ENCODE measurements at regions not wholly inside any gene's neighbourhood (a gene's known extent, or its start where the extent isn't known, plus 50 kb on each side); places are given as distances from the start of the nearest gene placed in this dataset.

DNA sequence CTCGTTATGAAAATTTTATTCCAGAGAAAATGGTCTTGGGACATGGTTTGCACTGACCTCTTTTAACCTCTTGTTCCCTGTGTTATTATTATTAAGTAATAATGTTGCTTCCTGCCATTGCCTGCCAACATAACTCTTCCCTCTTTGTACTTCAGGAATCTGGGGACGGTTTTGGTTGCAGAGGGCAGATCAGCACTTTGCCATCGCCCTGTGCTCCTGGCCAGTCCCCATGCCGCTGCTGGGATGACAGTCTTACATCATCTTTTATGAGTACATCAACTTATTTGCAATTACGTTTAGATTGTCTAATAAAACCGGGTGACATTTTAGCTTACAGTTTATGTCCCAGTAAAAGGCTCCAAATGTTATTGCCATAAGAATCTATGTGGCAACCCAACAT is 157.2 kb downstream of the CDH26 start:
- no peaks in the 10 kb centered on the region for H3K9me3 ChIP-seq (ENCODE audit: low read length)
- no peak overlapping the region for H3K27ac ChIP-seq (ENCODE audit: low read length)
- no peak overlapping the region for H2AFZ ChIP-seq (ENCODE audit: low read length)
- intact Hi-C loops (cut with micrococcal nuclease): no loop called here
- H3K9ac ChIP-seq (ENCODE audit: low read length): no peak overlapping the region
- ATAC-seq (no peak), DNase-seq (no peak)
- no peak overlapping the region for H3K4me3 ChIP-seq (ENCODE audit: low read length)
- no peaks in the 10 kb centered on the region for H3K36me3 ChIP-seq (ENCODE audit: low read depth, low read length)
- H3K79me2 ChIP-seq (ENCODE audit: low read length): no peaks in the 10 kb centered on the region
- H4K20me1 ChIP-seq (ENCODE audit: low read length): no peaks in the 10 kb centered on the region
- H3K27me3 ChIP-seq (ENCODE audit: low read length): peaks cover 82% of the 10 kb centered on the region
- no peaks in the 10 kb centered on the region for H3F3A ChIP-seq (ENCODE audit: low read length, unreplicated experiment)
- H3K4me1 ChIP-seq (ENCODE audit: insufficient read depth, low read length): no peaks in the 10 kb centered on the region
- H3K9me2 ChIP-seq (replicated peaks; ENCODE audit: low read length): no peaks in the 10 kb centered on the region
- no TSS peak for BruUV-seq (replicated peaks)
- TF ChIP-seq EZH2 (IDR thresholded peaks at IDR 0.05; ENCODE audit: low read length, unreplicated experiment) (no peak), EZH2phosphoT487 (IDR thresholded peaks at IDR 0.05; ENCODE audit: borderline replicate concordance, low read length) (no peak)
- TF ChIP-seq, protein P1, sequence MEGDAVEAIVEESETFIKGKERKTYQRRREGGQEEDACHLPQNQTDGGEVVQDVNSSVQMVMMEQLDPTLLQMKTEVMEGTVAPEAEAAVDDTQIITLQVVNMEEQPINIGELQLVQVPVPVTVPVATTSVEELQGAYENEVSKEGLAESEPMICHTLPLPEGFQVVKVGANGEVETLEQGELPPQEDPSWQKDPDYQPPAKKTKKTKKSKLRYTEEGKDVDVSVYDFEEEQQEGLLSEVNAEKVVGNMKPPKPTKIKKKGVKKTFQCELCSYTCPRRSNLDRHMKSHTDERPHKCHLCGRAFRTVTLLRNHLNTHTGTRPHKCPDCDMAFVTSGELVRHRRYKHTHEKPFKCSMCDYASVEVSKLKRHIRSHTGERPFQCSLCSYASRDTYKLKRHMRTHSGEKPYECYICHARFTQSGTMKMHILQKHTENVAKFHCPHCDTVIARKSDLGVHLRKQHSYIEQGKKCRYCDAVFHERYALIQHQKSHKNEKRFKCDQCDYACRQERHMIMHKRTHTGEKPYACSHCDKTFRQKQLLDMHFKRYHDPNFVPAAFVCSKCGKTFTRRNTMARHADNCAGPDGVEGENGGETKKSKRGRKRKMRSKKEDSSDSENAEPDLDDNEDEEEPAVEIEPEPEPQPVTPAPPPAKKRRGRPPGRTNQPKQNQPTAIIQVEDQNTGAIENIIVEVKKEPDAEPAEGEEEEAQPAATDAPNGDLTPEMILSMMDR (conservative IDR thresholded peaks at IDR 0.05; ENCODE audit: low read depth, low read length): no peak
- CTCF ChIA-PET: no interaction called here
- POLR2A ChIA-PET (ENCODE audit: unreplicated experiment): no interaction called here
- H3K4me2 ChIP-seq (ENCODE audit: low read length): no peak overlapping the region

DNA sequence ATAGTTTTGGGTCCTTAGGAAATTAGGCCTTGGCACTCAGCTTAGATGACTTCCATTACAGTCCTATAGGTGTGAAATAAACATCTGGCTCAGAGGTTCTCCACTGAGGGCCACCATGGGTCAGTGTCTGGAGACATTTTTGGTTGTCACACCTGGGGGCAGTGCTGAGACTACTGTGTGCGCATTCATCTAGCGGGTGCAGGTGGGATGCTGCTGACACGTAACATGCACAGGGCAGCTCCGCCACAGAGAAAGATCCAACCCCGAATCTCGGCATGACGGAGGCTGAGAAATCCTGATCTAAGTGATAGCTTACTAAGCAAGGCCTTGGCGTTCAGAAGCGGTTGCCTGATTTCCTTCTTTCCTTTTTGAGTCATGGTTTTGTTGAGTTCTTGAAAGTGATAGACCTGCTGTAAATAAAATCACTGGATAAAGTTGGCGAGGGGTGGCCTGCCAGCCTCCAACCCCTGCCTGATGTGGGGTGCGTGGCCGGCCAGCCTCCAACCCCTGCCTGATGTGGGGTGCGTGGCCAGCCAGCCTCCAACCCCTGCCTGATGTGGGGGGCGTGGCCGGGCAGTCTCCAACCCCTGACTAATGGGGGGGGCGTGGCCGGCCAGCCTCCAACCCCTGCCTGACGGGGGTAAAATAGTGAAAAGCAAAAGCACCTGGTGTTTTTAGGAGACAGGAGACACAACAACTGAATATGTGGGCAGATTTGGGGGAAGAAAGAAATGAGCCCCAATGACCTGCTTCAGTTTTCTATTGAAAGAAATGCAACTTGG is 158.1 kb downstream of the CDH26 start:
- CTCF ChIA-PET: no interaction called here
- H3K27ac ChIP-seq (ENCODE audit: low read length): no peak overlapping the region
- POLR2A ChIA-PET (ENCODE audit: unreplicated experiment): no interaction called here

DNA sequence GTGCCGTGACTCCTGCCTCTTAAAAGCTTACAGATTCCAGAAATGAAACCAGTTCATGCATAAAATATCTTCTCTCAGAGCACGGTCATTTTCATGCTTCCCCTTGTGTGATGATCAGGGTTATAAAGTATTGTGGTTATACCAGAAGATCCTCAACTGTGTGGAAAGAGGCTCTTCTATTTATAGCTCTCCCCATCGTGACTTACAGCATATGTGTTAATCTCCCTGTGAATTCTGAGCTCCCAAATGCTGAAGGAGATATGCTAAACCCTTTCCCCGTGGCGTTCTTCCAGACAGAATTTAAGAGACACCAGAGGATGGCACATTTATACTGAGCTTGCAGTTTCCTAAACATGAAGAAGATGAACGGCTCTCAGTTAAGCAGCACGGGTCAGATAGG is 158.8 kb downstream of the CDH26 start:
- no peak overlapping the region for H3K9ac ChIP-seq (ENCODE audit: low read length)
- H3K27ac ChIP-seq (ENCODE audit: low read length): no peak overlapping the region
- TF ChIP-seq EZH2 (IDR thresholded peaks at IDR 0.05; ENCODE audit: low read length, unreplicated experiment): no peak
- TF ChIP-seq, protein P1 (conservative IDR thresholded peaks at IDR 0.05; ENCODE audit: low read depth, low read length): no peak
- TF ChIP-seq EZH2phosphoT487 (IDR thresholded peaks at IDR 0.05; ENCODE audit: borderline replicate concordance, low read length): no peak
- no peaks in the 10 kb centered on the region for H3K36me3 ChIP-seq (ENCODE audit: low read depth, low read length)
- H3K4me2 ChIP-seq (ENCODE audit: low read length): no peak overlapping the region
- H3K79me2 ChIP-seq (ENCODE audit: low read length): no peaks in the 10 kb centered on the region
- ChIA-PET POLR2A (ENCODE audit: unreplicated experiment) (no interaction called here), CTCF (no interaction called here)
- H3K9me2 ChIP-seq (replicated peaks; ENCODE audit: low read length): no peaks in the 10 kb centered on the region
- no TSS peak for BruUV-seq (replicated peaks)
- no peak for DNase-seq
- no peaks in the 10 kb centered on the region for H3K4me1 ChIP-seq (ENCODE audit: insufficient read depth, low read length)
- no peak overlapping the region for H3K4me3 ChIP-seq (ENCODE audit: low read length)
- no peaks in the 10 kb centered on the region for H3F3A ChIP-seq (ENCODE audit: low read length, unreplicated experiment)
- H2AFZ ChIP-seq (ENCODE audit: low read length): no peak overlapping the region
- peaks cover 88% of the 10 kb centered on the region for H3K27me3 ChIP-seq (ENCODE audit: low read length)
- no peaks in the 10 kb centered on the region for H3K9me3 ChIP-seq (ENCODE audit: low read length)
- intact Hi-C loops (cut with micrococcal nuclease): no loop called here
- ATAC-seq: no peak
- H4K20me1 ChIP-seq (ENCODE audit: low read length): no peaks in the 10 kb centered on the region

More for the DNA sequence above, 158.1 kb downstream of the CDH26 start:
- TF ChIP-seq EZH2phosphoT487 (IDR thresholded peaks at IDR 0.05; ENCODE audit: borderline replicate concordance, low read length) (no peak), EZH2 (IDR thresholded peaks at IDR 0.05; ENCODE audit: low read length, unreplicated experiment) (no peak)
- TF ChIP-seq, protein P1 (conservative IDR thresholded peaks at IDR 0.05; ENCODE audit: low read depth, low read length): no peak
- Histone ChIP-seq H3F3A (ENCODE audit: low read length, unreplicated experiment) (no peaks in the 10 kb centered on the region), H3K4me1 (ENCODE audit: insufficient read depth, low read length) (no peaks in the 10 kb centered on the region), H3K79me2 (ENCODE audit: low read length) (no peaks in the 10 kb centered on the region), H3K4me3 (ENCODE audit: low read length) (no peak overlapping the region), H3K9me2 (replicated peaks; ENCODE audit: low read length) (no peaks in the 10 kb centered on the region), H4K20me1 (ENCODE audit: low read length) (no peaks in the 10 kb centered on the region), H2AFZ (ENCODE audit: low read length) (no peak overlapping the region), H3K4me2 (ENCODE audit: low read length) (no peak overlapping the region), H3K9me3 (ENCODE audit: low read length) (no peaks in the 10 kb centered on the region), H3K9ac (ENCODE audit: low read length) (no peak overlapping the region), H3K27me3 (ENCODE audit: low read length) (peaks cover 82% of the 10 kb centered on the region), H3K36me3 (ENCODE audit: low read depth, low read length) (no peaks in the 10 kb centered on the region)
- no peak for ATAC-seq
- no peak for DNase-seq
- no TSS peak for BruUV-seq (replicated peaks)
- intact Hi-C loops (cut with micrococcal nuclease): no loop called here
